Keratinocyte (primary cell): ENCODE measurements at regions not wholly inside any gene's neighbourhood (a gene's known extent, or its start where the extent isn't known, plus 50 kb on each side); places are given as distances from the start of the nearest gene placed in this dataset.

Experiments
- DNase-seq: peaks from one replicate; pipeline ENCODE4 v3.0.0-alpha.2; 2011; ENCODE audit warnings: low read depth, missing footprints, low spot score
- FAIRE-seq: peaks from 2 replicates; lab custom pipeline; 2011; peaks lifted over from hg19 to GRCh38; lab: Jason Lieb, UNC
- H2AFZ ChIP-seq: 2 replicates; pipeline ENCODE4 v1.6.0; 2012; ENCODE audit warnings: low read length, control low read depth, inconsistent platforms; ENCODE audit not compliant: control insufficient read depth
- H3K27ac ChIP-seq: 2 replicates; pipeline ENCODE4 v1.5.1; 2011; ENCODE audit warnings: low read length; ENCODE audit not compliant: control insufficient read depth, insufficient read depth
- H3K27me3 ChIP-seq: 3 replicates; pipeline ENCODE4 v1.6.0; 2011; ENCODE audit warnings: low read length; ENCODE audit not compliant: control insufficient read depth, insufficient read depth; ENCODE audit errors: extremely low read depth
- H3K36me3 ChIP-seq, 2 experiments: 2 replicates in 1 of 2; 3 replicates in 1 of 2; pipeline ENCODE4 v1.5.1; 2011; ENCODE audit warnings: low read length in 2 of 2, mild to moderate bottlenecking in 1 of 2; ENCODE audit not compliant: control insufficient read depth in 2 of 2, insufficient read depth in 2 of 2; ENCODE audit errors: extremely low read depth in 1 of 2
- H3K4me1 ChIP-seq: 3 replicates; pipeline ENCODE4 v1.5.1; 2011; ENCODE audit warnings: low read length; ENCODE audit not compliant: control insufficient read depth, insufficient read depth; ENCODE audit errors: extremely low read depth
- H3K4me2 ChIP-seq: 3 replicates; pipeline ENCODE4 v1.6.0; 2011; ENCODE audit warnings: low read depth, low read length; ENCODE audit not compliant: control insufficient read depth, insufficient read depth; ENCODE audit errors: extremely low read depth
- H3K4me3 ChIP-seq, 3 experiments: fragments of 200-600 bp in 1 of 3; sonication (generic) in 1 of 3; 2 replicates in 2 of 3; 3 replicates in 1 of 3; pipeline ENCODE4 v1.5.1; 2011 to 2016; ENCODE audit warnings: low read length in 3 of 3, mild to moderate bottlenecking in 3 of 3, control low read depth in 2 of 3, inconsistent platforms in 1 of 3, low read depth in 1 of 3, mixed read lengths in 1 of 3, mixed run types in 1 of 3, moderate library complexity in 1 of 3; ENCODE audit not compliant: control insufficient read depth in 2 of 3, insufficient read depth in 2 of 3; ENCODE audit errors: extremely low read depth in 1 of 3
- H3K79me2 ChIP-seq: 2 replicates; pipeline ENCODE4 v1.6.0; 2012; ENCODE audit warnings: low read length; ENCODE audit not compliant: control insufficient read depth, insufficient read depth
- H3K9ac ChIP-seq: 3 replicates; pipeline ENCODE4 v1.6.0; 2011; ENCODE audit warnings: low read length; ENCODE audit not compliant: control insufficient read depth, insufficient read depth; ENCODE audit errors: extremely low read depth
- H3K9me1 ChIP-seq: 3 replicates; pipeline ENCODE4 v1.6.0; 2011; ENCODE audit warnings: low read length; ENCODE audit not compliant: control insufficient read depth, insufficient read depth; ENCODE audit errors: extremely low read depth
- H3K9me3 ChIP-seq: 2 replicates; pipeline ENCODE4 v1.5.1; 2012; ENCODE audit warnings: low read depth, low read length; ENCODE audit not compliant: control insufficient read depth
- H4K20me1 ChIP-seq: 3 replicates; pipeline ENCODE4 v1.6.0; 2011; ENCODE audit warnings: low read length; ENCODE audit not compliant: control insufficient read depth, insufficient read depth; ENCODE audit errors: extremely low read depth
- EZH2 ChIP-seq: IDR thresholded peaks from one replicate; pipeline ENCODE4 v1.6.1; 2012; ENCODE audit warnings: inconsistent platforms, mild to moderate bottlenecking, low read length, moderate library complexity
- dilution Hi-C: fragments of 300-500 bp; cut with MboI; formaldehyde crosslinking; loops from one replicate; pipeline ENCODE4 v1.7.0; 2020; ENCODE audit warnings: low sequenced_read_pairs; ENCODE audit not compliant: extremely low pct_ligation_motif_present
- TF ChIP-seq, protein P1 (sequence below), 3 experiments: IDR thresholded peaks in 1 of 3; conservative IDR thresholded peaks in 1 of 3; optimal IDR thresholded peaks in 1 of 3; 2 replicates in 2 of 3; 3 replicates in 1 of 3; pipeline versions ENCODE3 to v1.5.1; 2011; ENCODE audit warnings: low read length in 3 of 3, mild to moderate bottlenecking in 3 of 3, moderate library complexity in 2 of 3, control low read depth in 1 of 3, inconsistent platforms in 1 of 3; ENCODE audit not compliant: insufficient read depth in 2 of 3; ENCODE audit errors: extremely low read depth in 1 of 3

- dilution Hi-C loops = no loop called here
- no peak for FAIRE-seq
These were observed 197.8 kb downstream of the ETS1 start for GRCh38 chr11:128389461-128389976.

DNA sequence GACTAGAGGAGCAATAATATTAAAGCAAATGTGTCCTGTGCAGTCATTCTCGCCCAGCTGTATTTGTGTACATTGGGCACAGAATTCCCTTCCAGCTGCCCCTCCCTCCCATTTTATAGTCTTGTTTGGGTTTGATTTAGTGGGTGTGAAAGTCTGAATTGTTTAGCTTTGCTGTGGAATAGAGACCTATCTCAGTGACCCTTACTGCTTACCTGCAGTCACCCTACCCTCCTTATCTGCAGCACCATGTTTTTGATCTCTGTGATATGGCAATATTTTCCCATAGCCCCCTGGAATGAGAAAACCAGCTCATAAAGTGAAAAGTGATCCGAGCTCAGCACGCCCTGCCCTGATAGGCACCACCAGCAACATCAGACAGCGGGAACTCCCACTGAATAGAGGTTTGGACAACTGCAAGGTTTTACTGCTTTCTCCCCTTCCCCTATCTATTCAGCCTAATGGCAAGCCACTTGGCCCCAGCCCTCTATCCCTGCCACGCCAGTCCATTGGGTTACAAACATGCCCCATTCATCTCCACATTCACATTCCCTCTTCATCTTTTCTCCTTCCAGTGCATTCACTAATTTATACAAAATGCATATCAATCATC lies 199.0 kb downstream of the ETS1 start:
- Histone ChIP-seq H3K4me2 (no peak overlapping the region), H3K4me3 (no peak overlapping the region), H3K9me1 (no peaks in the 10 kb centered on the region), H3K9me3 (no peaks in the 10 kb centered on the region), H2AFZ (no peak overlapping the region), H4K20me1 (no peaks in the 10 kb centered on the region), H3K36me3 (no peaks in the 10 kb centered on the region), H3K9ac (no peak overlapping the region), H3K4me1 (no peaks in the 10 kb centered on the region), H3K27ac (no peak overlapping the region), H3K27me3 (no peaks in the 10 kb centered on the region), H3K79me2 (no peaks in the 10 kb centered on the region)
- no peak for DNase-seq
- FAIRE-seq = no peak
- TF ChIP-seq, protein P1, sequence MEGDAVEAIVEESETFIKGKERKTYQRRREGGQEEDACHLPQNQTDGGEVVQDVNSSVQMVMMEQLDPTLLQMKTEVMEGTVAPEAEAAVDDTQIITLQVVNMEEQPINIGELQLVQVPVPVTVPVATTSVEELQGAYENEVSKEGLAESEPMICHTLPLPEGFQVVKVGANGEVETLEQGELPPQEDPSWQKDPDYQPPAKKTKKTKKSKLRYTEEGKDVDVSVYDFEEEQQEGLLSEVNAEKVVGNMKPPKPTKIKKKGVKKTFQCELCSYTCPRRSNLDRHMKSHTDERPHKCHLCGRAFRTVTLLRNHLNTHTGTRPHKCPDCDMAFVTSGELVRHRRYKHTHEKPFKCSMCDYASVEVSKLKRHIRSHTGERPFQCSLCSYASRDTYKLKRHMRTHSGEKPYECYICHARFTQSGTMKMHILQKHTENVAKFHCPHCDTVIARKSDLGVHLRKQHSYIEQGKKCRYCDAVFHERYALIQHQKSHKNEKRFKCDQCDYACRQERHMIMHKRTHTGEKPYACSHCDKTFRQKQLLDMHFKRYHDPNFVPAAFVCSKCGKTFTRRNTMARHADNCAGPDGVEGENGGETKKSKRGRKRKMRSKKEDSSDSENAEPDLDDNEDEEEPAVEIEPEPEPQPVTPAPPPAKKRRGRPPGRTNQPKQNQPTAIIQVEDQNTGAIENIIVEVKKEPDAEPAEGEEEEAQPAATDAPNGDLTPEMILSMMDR (optimal IDR thresholded peaks at IDR 0.05 in 1 of 3, IDR thresholded peaks at IDR 0.05 in 1 of 3, conservative IDR thresholded peaks at IDR 0.05 in 1 of 3; ENCODE audit: extremely low read depth in 1 of 3, insufficient read depth in 2 of 3, low read length in 3 of 3) = no peak
- TF ChIP-seq EZH2 = no peak
- dilution Hi-C loops = no loop called here

More at GRCh38 chr11:128389461-128389976, 197.8 kb downstream of the ETS1 start:
- Histone ChIP-seq H3K9me3 (no peaks in the 10 kb centered on the region), H3K4me3 (no peak overlapping the region), H3K4me2 (no peak overlapping the region), H4K20me1 (no peaks in the 10 kb centered on the region), H3K4me1 (no peaks in the 10 kb centered on the region), H3K9me1 (no peaks in the 10 kb centered on the region), H3K79me2 (no peaks in the 10 kb centered on the region), H3K27me3 (no peaks in the 10 kb centered on the region), H2AFZ (no peak overlapping the region), H3K9ac (no peak overlapping the region), H3K36me3 (no peaks in the 10 kb centered on the region), H3K27ac (no peak overlapping the region)
- no peak for TF ChIP-seq EZH2
- TF ChIP-seq, protein P1 (optimal IDR thresholded peaks at IDR 0.05 in 1 of 3, IDR thresholded peaks at IDR 0.05 in 1 of 3, conservative IDR thresholded peaks at IDR 0.05 in 1 of 3; ENCODE audit: extremely low read depth in 1 of 3, insufficient read depth in 2 of 3, low read length in 3 of 3) = no peak
- DNase-seq = no peak
